ENCODE measurements at regions not wholly inside any gene's neighbourhood (a gene's known extent, or its start where the extent isn't known, plus 50 kb on each side); places are given as distances from the start of the nearest gene placed in this dataset.

DNA sequence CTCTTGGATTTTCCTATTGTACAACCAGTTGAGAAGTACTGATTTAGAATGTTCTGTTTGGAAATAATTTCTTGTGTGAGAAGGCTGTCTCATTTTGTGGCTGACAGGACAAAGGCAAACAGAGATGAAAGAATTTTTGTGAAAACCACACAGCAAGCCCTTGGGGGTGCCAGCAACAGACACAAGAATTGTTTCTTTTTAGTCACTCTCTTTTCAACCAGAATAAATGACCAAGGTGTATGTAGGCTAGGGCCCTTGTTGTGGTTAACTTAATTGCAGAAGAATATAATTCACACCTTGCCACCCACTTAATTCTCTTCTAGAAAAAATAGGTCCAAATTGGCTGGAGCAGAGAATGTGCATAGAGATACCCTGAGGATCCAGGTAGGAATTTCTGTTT, 329.4 kb upstream of the TBC1D5 start:
- TF ChIP-seq, protein P1, sequence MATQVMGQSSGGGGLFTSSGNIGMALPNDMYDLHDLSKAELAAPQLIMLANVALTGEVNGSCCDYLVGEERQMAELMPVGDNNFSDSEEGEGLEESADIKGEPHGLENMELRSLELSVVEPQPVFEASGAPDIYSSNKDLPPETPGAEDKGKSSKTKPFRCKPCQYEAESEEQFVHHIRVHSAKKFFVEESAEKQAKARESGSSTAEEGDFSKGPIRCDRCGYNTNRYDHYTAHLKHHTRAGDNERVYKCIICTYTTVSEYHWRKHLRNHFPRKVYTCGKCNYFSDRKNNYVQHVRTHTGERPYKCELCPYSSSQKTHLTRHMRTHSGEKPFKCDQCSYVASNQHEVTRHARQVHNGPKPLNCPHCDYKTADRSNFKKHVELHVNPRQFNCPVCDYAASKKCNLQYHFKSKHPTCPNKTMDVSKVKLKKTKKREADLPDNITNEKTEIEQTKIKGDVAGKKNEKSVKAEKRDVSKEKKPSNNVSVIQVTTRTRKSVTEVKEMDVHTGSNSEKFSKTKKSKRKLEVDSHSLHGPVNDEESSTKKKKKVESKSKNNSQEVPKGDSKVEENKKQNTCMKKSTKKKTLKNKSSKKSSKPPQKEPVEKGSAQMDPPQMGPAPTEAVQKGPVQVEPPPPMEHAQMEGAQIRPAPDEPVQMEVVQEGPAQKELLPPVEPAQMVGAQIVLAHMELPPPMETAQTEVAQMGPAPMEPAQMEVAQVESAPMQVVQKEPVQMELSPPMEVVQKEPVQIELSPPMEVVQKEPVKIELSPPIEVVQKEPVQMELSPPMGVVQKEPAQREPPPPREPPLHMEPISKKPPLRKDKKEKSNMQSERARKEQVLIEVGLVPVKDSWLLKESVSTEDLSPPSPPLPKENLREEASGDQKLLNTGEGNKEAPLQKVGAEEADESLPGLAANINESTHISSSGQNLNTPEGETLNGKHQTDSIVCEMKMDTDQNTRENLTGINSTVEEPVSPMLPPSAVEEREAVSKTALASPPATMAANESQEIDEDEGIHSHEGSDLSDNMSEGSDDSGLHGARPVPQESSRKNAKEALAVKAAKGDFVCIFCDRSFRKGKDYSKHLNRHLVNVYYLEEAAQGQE (IDR thresholded peaks at IDR 0.05; ENCODE audit: unreplicated experiment), result no peak
- no peak for TF ChIP-seq POLR2AphosphoS5 (IDR thresholded peaks at IDR 0.05; ENCODE audit: low read depth)
- TF ChIP-seq CREB1 (CRISPR knock-in tag; IDR thresholded peaks at IDR 0.05; ENCODE audit: low read depth), result no peak
- TF ChIP-seq EZH2 (IDR thresholded peaks at IDR 0.05; ENCODE audit: low read depth, unreplicated experiment), result no peak
- no peak for TF ChIP-seq ZNF114 (CRISPR knock-in tag; IDR thresholded peaks at IDR 0.05)
- no peak overlapping the region for H3K4me3 Mint-ChIP-seq
- H3K36me3 Mint-ChIP-seq (ENCODE audit: low read depth), result no peaks in the 10 kb centered on the region
- Histone ChIP-seq H3K9me2 (ENCODE audit: insufficient read depth) (peaks cover 2% of the 10 kb centered on the region; the same call in 1 of the 2 replicates), H3F3A (replicated peaks; ENCODE audit: low read depth) (no peaks in the 10 kb centered on the region), H3K27me3 (ENCODE audit: insufficient read depth) (no peaks in the 10 kb centered on the region), H4K20me1 (replicated peaks; ENCODE audit: insufficient read depth) (0 out of 2 replicates have a peak, but pooled peaks cover 3% of the 10 kb centered on the region), H2AFZ (no peak overlapping the region), H3K4me3 (no peak overlapping the region), H3K36me3 (ENCODE audit: insufficient read depth) (no peaks in the 10 kb centered on the region), H3K4me2 (no peak overlapping the region), H3K27ac (ENCODE audit: low read depth) (no peak overlapping the region), H3K79me2 (replicated peaks; ENCODE audit: insufficient read depth) (no peaks in the 10 kb centered on the region), H3K4me1 (ENCODE audit: insufficient read depth) (peaks cover 9% of the 10 kb centered on the region; the same call in 1 of the 2 replicates)
- H3K9me3 Mint-ChIP-seq, result no peaks in the 10 kb centered on the region
- H3K27me3 Mint-ChIP-seq (ENCODE audit: insufficient read depth, low read depth, poor library complexity), result no peaks in the 10 kb centered on the region
- DNase-seq (ENCODE audit: low spot score) (no peak), ATAC-seq (no peak)
- peaks cover 5% of the 10 kb centered on the region; the same call in 2 of the 3 replicates for H3K4me1 Mint-ChIP-seq
- no peak overlapping the region for H3K27ac Mint-ChIP-seq

DNA sequence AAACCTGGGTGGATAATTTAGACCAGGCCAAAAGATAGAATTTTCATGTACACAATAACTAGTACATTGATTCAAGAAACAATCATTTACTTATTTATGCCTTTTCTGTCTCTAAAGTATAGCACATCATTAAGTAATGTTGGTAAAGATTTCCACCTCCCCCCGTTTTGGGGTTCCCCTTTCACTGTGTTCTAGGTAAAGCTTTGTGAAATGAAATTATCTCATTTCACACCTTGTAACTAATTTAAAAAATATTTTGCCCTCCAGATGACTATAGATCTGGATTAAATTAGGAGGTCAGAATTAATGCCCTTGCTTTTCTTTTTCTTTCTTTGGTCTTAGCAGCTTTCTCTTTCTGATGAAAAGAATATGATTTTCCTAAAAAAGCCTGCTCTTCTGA, 328.5 kb upstream of the TBC1D5 start:
- Mint-ChIP-seq H3K36me3 (ENCODE audit: low read depth) (no peaks in the 10 kb centered on the region), H3K27me3 (ENCODE audit: insufficient read depth, low read depth, poor library complexity) (no peaks in the 10 kb centered on the region), H3K9me3 (no peaks in the 10 kb centered on the region), H3K4me3 (no peak overlapping the region), H3K4me1 (peaks cover 5% of the 10 kb centered on the region; the same call in 2 of the 3 replicates), H3K27ac (no peak overlapping the region)
- Histone ChIP-seq H3K27me3 (ENCODE audit: insufficient read depth) (no peaks in the 10 kb centered on the region), H3K9me2 (ENCODE audit: insufficient read depth) (peaks cover 2% of the 10 kb centered on the region; the same call in 1 of the 2 replicates), H3K4me3 (no peak overlapping the region), H3F3A (replicated peaks; ENCODE audit: low read depth) (no peaks in the 10 kb centered on the region), H3K4me2 (no peak overlapping the region), H3K4me1 (ENCODE audit: insufficient read depth) (peaks cover 9% of the 10 kb centered on the region; the same call in 1 of the 2 replicates), H3K36me3 (ENCODE audit: insufficient read depth) (no peaks in the 10 kb centered on the region), H3K27ac (ENCODE audit: low read depth) (no peak overlapping the region), H3K79me2 (replicated peaks; ENCODE audit: insufficient read depth) (no peaks in the 10 kb centered on the region), H2AFZ (no peak overlapping the region), H4K20me1 (replicated peaks; ENCODE audit: insufficient read depth) (0 out of 2 replicates have a peak, but pooled peaks cover 3% of the 10 kb centered on the region)
- ATAC-seq, result no peak
- no peak for TF ChIP-seq EZH2phosphoT487 (IDR thresholded peaks at IDR 0.05; ENCODE audit: unreplicated experiment)
- no peak for TF ChIP-seq ZNF331 (CRISPR knock-in tag; IDR thresholded peaks at IDR 0.05; ENCODE audit: low read depth)
- DNase-seq (ENCODE audit: low spot score), result no peak

DNA sequence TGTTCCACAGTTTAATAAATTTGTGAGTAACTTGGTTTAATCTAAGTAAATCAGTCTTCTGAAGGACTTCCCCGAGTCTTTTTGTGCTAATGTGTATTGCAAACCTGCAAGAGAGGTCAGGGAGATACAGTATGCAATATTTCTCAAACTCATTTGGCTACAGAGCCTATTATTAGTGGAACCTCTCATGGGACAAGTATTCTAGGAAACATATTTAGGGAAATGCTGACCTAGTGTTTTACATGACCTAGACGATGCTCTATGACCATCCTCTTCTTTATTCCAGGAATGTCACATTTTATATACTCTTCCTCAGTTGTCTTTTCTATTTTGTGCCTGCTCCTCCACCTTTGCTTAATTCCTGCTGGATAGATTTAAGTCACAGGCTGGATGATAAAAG, 327.8 kb upstream of the TBC1D5 start:
- Mint-ChIP-seq H3K36me3 (ENCODE audit: low read depth) (no peaks in the 10 kb centered on the region; the same call in 2 of the 3 replicates), H3K4me1 (peaks cover 5% of the 10 kb centered on the region; the same call in 2 of the 3 replicates), H3K27me3 (ENCODE audit: insufficient read depth, low read depth, poor library complexity) (no peaks in the 10 kb centered on the region), H3K27ac (no peak overlapping the region), H3K4me3 (no peak overlapping the region), H3K9me3 (no peaks in the 10 kb centered on the region)
- peaks cover 9% of the 10 kb centered on the region; the same call in 1 of the 2 replicates for H3K4me1 ChIP-seq (ENCODE audit: insufficient read depth)
- no peak overlapping the region for H3K4me3 ChIP-seq
- H3K36me3 ChIP-seq (ENCODE audit: insufficient read depth), result no peaks in the 10 kb centered on the region
- no peaks in the 10 kb centered on the region for H3K27me3 ChIP-seq (ENCODE audit: insufficient read depth)
- H3K4me2 ChIP-seq, result no peak overlapping the region
- 0 out of 2 replicates have a peak, but pooled peaks cover 3% of the 10 kb centered on the region for H4K20me1 ChIP-seq (replicated peaks; ENCODE audit: insufficient read depth)
- H3K79me2 ChIP-seq (replicated peaks; ENCODE audit: insufficient read depth), result no peaks in the 10 kb centered on the region
- H3K27ac ChIP-seq (ENCODE audit: low read depth), result no peak overlapping the region
- H3F3A ChIP-seq (replicated peaks; ENCODE audit: low read depth), result no peaks in the 10 kb centered on the region
- ATAC-seq (no peak), DNase-seq (ENCODE audit: low spot score) (no peak)
- TF ChIP-seq JUNB (IDR thresholded peaks at IDR 0.05; ENCODE audit: unreplicated experiment) (no peak), POLR2AphosphoS5 (IDR thresholded peaks at IDR 0.05; ENCODE audit: low read depth) (no peak), ZNF114 (CRISPR knock-in tag; IDR thresholded peaks at IDR 0.05) (no peak)
- TF ChIP-seq, protein P2, sequence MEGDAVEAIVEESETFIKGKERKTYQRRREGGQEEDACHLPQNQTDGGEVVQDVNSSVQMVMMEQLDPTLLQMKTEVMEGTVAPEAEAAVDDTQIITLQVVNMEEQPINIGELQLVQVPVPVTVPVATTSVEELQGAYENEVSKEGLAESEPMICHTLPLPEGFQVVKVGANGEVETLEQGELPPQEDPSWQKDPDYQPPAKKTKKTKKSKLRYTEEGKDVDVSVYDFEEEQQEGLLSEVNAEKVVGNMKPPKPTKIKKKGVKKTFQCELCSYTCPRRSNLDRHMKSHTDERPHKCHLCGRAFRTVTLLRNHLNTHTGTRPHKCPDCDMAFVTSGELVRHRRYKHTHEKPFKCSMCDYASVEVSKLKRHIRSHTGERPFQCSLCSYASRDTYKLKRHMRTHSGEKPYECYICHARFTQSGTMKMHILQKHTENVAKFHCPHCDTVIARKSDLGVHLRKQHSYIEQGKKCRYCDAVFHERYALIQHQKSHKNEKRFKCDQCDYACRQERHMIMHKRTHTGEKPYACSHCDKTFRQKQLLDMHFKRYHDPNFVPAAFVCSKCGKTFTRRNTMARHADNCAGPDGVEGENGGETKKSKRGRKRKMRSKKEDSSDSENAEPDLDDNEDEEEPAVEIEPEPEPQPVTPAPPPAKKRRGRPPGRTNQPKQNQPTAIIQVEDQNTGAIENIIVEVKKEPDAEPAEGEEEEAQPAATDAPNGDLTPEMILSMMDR (conservative IDR thresholded peaks at IDR 0.05; ENCODE audit: low read depth in 2 of 2), result no peak
- TF ChIP-seq, protein P1 (IDR thresholded peaks at IDR 0.05; ENCODE audit: unreplicated experiment), result no peak
- H2AFZ ChIP-seq, result no peak overlapping the region
- peaks cover 2% of the 10 kb centered on the region; the same call in 1 of the 2 replicates for H3K9me2 ChIP-seq (ENCODE audit: insufficient read depth)
